HepG2 (cell line): ENCODE measurements at regions not wholly inside any gene's neighbourhood (a gene's known extent, or its start where the extent isn't known, plus 50 kb on each side); places are given as distances from the start of the nearest gene placed in this dataset.

Experiments used
- ATAC-seq: fragments of 200-7000 bp; cut with Tn5 transposase; 3 replicates; pipeline ENCODE4 v1.9.1; 2020; ENCODE audit warnings: mild to moderate bottlenecking, moderate library complexity
- BruUV-seq: library from RNA; stranded (reverse); fragments of 400-500 nt; replicated peaks from 2 replicates; lab custom pipeline; 2021; lab: Mats Ljungman, UMichigan
- CTCF ChIA-PET: fragments of 300-600 bp; formaldehyde crosslinking; extraction: SDS; loops from one replicate; lab custom pipeline; 2021; ENCODE audit warnings: low total read pairs, inconsistent platforms, low intra/inter-chr PET ratio; lab: Yijun Ruan, JAX
- POLR2A ChIA-PET: fragments of 350-600 bp; sonication (Branson Sonifier 250); formaldehyde crosslinking; loops from one replicate; lab custom pipeline; 2020; ENCODE audit warnings: antibody characterized with exemption, inconsistent platforms; lab: Yijun Ruan, JAX
- DNase-seq: peaks from one replicate; pipeline ENCODE4 v3.0.0-alpha.2; 2015; ENCODE audit warnings: low spot score
- FAIRE-seq: peaks from 3 replicates; lab custom pipeline; 2011; peaks lifted over from hg19 to GRCh38; lab: Jason Lieb, UNC
- H2AFZ ChIP-seq: one replicate; pipeline ENCODE4 v1.6.1; 2011; ENCODE audit warnings: low read length, inconsistent platforms
- H3K27ac ChIP-seq: fragments of 300-600 bp; 3 replicates; pipeline ENCODE4 v1.8.0; 2011; ENCODE audit warnings: mixed run types, mild to moderate bottlenecking, mixed read lengths, low read length, inconsistent platforms; ENCODE audit not compliant: insufficient read depth; ENCODE audit errors: extremely low read length
- H3K27me3 ChIP-seq, 2 experiments: fragments of 200-600 bp in 1 of 2; 2 replicates in 1 of 2; 3 replicates in 1 of 2; pipeline versions ENCODE4 v1.6.0 to v1.8.0; 2011; ENCODE audit warnings: low read length in 2 of 2, mild to moderate bottlenecking in 2 of 2, moderate library complexity in 2 of 2, inconsistent platforms in 1 of 2; ENCODE audit not compliant: insufficient read depth in 2 of 2, control insufficient read depth in 1 of 2
- H3K36me3 ChIP-seq, 2 experiments: fragments of 200-600 bp in 1 of 2; replicated peaks in 1 of 2; 2 replicates in 1 of 2; 3 replicates in 1 of 2; pipeline versions ENCODE4 v1.5.1 to v1.8.0; 2011; ENCODE audit warnings: low read length in 2 of 2, inconsistent platforms in 1 of 2; ENCODE audit not compliant: insufficient read depth in 2 of 2, control insufficient read depth in 1 of 2
- H3K4me1 ChIP-seq: 2 replicates; pipeline ENCODE4 v1.5.1; 2012; ENCODE audit warnings: low read length, inconsistent platforms; ENCODE audit not compliant: insufficient read depth
- H3K4me2 ChIP-seq: 2 replicates; pipeline ENCODE4 v1.6.0; 2011; ENCODE audit warnings: low read depth, low read length, inconsistent platforms
- H3K4me3 ChIP-seq, 3 experiments: fragments of 200-600 bp in 1 of 3; sonication (generic), shearing (Covaris generic) in 1 of 3; replicated peaks in 1 of 3; 2 replicates each; pipeline ENCODE4 v1.5.1; 2011 to 2016; ENCODE audit warnings: low read length in 3 of 3, inconsistent platforms in 2 of 3, low read depth in 2 of 3, mild to moderate bottlenecking in 2 of 3, control low read depth in 1 of 3, mixed read lengths in 1 of 3; ENCODE audit not compliant: insufficient read depth in 1 of 3
- H3K79me2 ChIP-seq: one replicate; pipeline ENCODE4 v1.6.1; 2011; ENCODE audit warnings: low read length, inconsistent platforms; ENCODE audit not compliant: insufficient read depth
- H3K9ac ChIP-seq: 2 replicates; pipeline ENCODE4 v1.6.0; 2011; ENCODE audit warnings: mild to moderate bottlenecking, low read depth, low read length, inconsistent platforms; ENCODE audit not compliant: insufficient read depth
- H3K9me3 ChIP-seq: 2 replicates; pipeline ENCODE4 v1.5.1; 2012; ENCODE audit warnings: mild to moderate bottlenecking, low read length
- H4K20me1 ChIP-seq: 2 replicates; pipeline ENCODE4 v1.6.0; 2011; ENCODE audit warnings: inconsistent platforms, mild to moderate bottlenecking, low read length, moderate library complexity; ENCODE audit not compliant: insufficient read depth
- DR1 ChIP-seq: sonication (generic); formaldehyde crosslinking; IDR thresholded peaks from 2 replicates; pipeline ENCODE4 v1.8.0; 2021; ENCODE audit warnings: mild to moderate bottlenecking, missing genetic modification reagents, inconsistent platforms
- EEA1 ChIP-seq: sonication (generic); formaldehyde crosslinking; IDR thresholded peaks from 2 replicates; pipeline ENCODE4 v1.5.1; 2020; ENCODE audit warnings: mild to moderate bottlenecking, missing genetic modification reagents, borderline replicate concordance
- FOXM1 ChIP-seq: sonication (generic); formaldehyde crosslinking; IDR thresholded peaks from 2 replicates; pipeline ENCODE4 v1.5.0; 2020; ENCODE audit warnings: missing genetic modification reagents
- KLF12 ChIP-seq: sonication (generic); formaldehyde crosslinking; IDR thresholded peaks from 2 replicates; pipeline ENCODE4 v1.4.0; 2020; ENCODE audit warnings: missing genetic modification reagents, borderline replicate concordance
- MYNN ChIP-seq: sonication (generic); formaldehyde crosslinking; IDR thresholded peaks from 2 replicates; pipeline ENCODE4 v1.4.0; 2020; ENCODE audit warnings: mild to moderate bottlenecking, low read depth, missing genetic modification reagents
- POGZ ChIP-seq: sonication (generic); formaldehyde crosslinking; IDR thresholded peaks from 2 replicates; pipeline ENCODE4 v1.4.0; 2020; ENCODE audit warnings: mild to moderate bottlenecking, missing genetic modification reagents
- SCMH1 ChIP-seq: sonication (generic); formaldehyde crosslinking; IDR thresholded peaks from 2 replicates; pipeline ENCODE4 v1.9.0; 2021; ENCODE audit warnings: missing genetic modification reagents, mild to moderate bottlenecking, borderline replicate concordance
- SP5 ChIP-seq: IDR thresholded peaks from 2 replicates; pipeline ENCODE4 v1.6.1; 2016; ENCODE audit warnings: low read depth, borderline replicate concordance
- SYNCRIP ChIP-seq: fragments of 200-400 bp; formaldehyde crosslinking; IDR thresholded peaks from 2 replicates; pipeline ENCODE4 v1.6.1; 2018; ENCODE audit warnings: mild to moderate bottlenecking, low read depth, low read length; ENCODE audit not compliant: insufficient read depth
- THAP9 ChIP-seq: sonication (generic); formaldehyde crosslinking; IDR thresholded peaks from 2 replicates; pipeline ENCODE4; 2020; ENCODE audit warnings: missing genetic modification reagents, mild to moderate bottlenecking, borderline replicate concordance
- ZZZ3 ChIP-seq: sonication (generic); formaldehyde crosslinking; IDR thresholded peaks from 2 replicates; pipeline ENCODE4 v1.4.0; 2020; ENCODE audit warnings: missing genetic modification reagents, mild to moderate bottlenecking, borderline replicate concordance
- WGBS: methylation state at CpG from one replicate; pipeline ENCODE4 v1.1.6; 2017; ENCODE audit warnings: low lambda C conversion rate; 5-methylcytosine and 5-hydroxymethylcytosine counted together
- in situ Hi-C: cut with HindIII; loops from 2 replicates; pipeline ENCODE4 v1.10.0; 2017; ENCODE audit warnings: low pct_unique_long_range_greater_than_20kb; ENCODE audit not compliant: extremely low pct_ligation_motif_present
- intact Hi-C: fragments of 100-400 bp; cut with micrococcal nuclease; formaldehyde crosslinking; loops from one replicate; pipeline ENCODE4 v1.10.0; 2022; ENCODE audit not compliant: unreplicated experiment
- TF ChIP-seq, protein P1 (sequence below): IDR thresholded peaks from 2 replicates; pipeline ENCODE4 v1.6.1; 2016; ENCODE audit warnings: low read depth, control low read depth
- TF ChIP-seq, protein P2 (sequence below): sonication (generic); formaldehyde crosslinking; IDR thresholded peaks from 2 replicates; pipeline ENCODE4 v1.5.1; 2020; ENCODE audit warnings: missing genetic modification reagents, mild to moderate bottlenecking, borderline replicate concordance
- TF ChIP-seq, protein P3 (sequence below): sonication (generic); IDR thresholded peaks from 2 replicates; pipeline ENCODE4 v1.6.1; 2016; ENCODE audit warnings: low read depth, borderline replicate concordance
- TF ChIP-seq, protein P4 (sequence below): sonication (generic); formaldehyde crosslinking; IDR thresholded peaks from 2 replicates; pipeline ENCODE4 v1.4.0; 2020; ENCODE audit warnings: missing genetic modification reagents
- TF ChIP-seq, protein P5 (sequence below): sonication (generic); formaldehyde crosslinking; IDR thresholded peaks from 2 replicates; pipeline ENCODE4 v1.8.1; 2023; ENCODE audit warnings: mild to moderate bottlenecking, moderate library complexity, missing genetic modification reagents

DNA sequence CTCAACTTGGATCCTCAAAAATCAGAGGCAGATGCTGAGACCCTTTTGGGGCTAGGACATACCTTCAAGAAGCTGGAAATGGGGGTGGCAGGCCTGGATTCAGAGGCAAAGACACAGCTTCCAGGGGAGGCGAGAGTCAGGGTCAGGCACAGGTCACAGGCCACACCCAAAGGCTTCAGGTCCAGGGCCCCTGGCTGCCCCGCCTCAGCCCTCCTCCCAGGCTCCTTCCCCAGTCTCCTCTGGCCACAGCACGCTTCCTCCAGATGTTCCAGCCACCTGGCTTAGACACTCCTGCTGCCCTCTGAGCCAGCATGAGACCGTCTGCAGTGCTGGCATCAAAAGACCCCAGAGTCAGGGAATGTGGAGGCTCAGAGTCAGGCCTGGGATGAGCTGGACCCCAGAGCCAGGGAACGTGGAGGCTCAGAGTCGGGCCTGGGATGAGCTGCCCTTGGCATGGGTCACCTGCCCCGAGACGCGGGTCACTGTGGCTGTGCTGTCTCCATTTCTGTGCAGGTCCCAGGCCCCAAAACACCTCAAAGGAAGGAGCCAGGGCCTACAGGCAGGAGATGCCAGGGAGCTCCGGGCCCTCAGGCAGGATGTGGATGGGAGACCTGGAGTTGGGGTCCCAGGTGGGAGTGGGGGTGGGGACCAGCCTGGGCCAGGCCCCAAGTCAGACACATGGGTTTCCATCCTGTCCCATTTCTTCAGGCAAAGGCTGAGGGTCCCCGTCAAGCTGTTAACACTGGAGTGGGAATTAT is 58.9 kb downstream of the DIO3 start:
- peaks cover 0 to 20% of the 10 kb centered on the region in 2 experiments; a peak in 2 of 5 replicates for H3K27me3 ChIP-seq
- intact Hi-C loops, result no loop called here
- H3K9ac ChIP-seq, result no peak overlapping the region
- H4K20me1 ChIP-seq, result no peaks in the 10 kb centered on the region
- ChIA-PET CTCF (no interaction called here), POLR2A (no interaction called here)
- H3K27ac ChIP-seq, result no peak overlapping the region
- no peaks in the 10 kb centered on the region for H3K4me1 ChIP-seq
- no peaks in the 10 kb centered on the region for H3K36me3 ChIP-seq
- no peak overlapping the region for H2AFZ ChIP-seq
- H3K4me2 ChIP-seq, result no peak overlapping the region
- 10% methylated on average over 6 of the region's 11 CpGs for WGBS
- no peaks in the 10 kb centered on the region for H3K79me2 ChIP-seq
- BruUV-seq, result no TSS peak
- DNase-seq, result no peak
- in situ Hi-C loops, result no loop called here
- H3K9me3 ChIP-seq, result no peaks in the 10 kb centered on the region
- no peak for FAIRE-seq
- no peak overlapping the region for H3K4me3 ChIP-seq
- no peak for ATAC-seq
- TF ChIP-seq MYNN (CRISPR knock-in tag), result no peak
- no peak for TF ChIP-seq SP5 (CRISPR knock-in tag)
- TF ChIP-seq, protein P1, sequence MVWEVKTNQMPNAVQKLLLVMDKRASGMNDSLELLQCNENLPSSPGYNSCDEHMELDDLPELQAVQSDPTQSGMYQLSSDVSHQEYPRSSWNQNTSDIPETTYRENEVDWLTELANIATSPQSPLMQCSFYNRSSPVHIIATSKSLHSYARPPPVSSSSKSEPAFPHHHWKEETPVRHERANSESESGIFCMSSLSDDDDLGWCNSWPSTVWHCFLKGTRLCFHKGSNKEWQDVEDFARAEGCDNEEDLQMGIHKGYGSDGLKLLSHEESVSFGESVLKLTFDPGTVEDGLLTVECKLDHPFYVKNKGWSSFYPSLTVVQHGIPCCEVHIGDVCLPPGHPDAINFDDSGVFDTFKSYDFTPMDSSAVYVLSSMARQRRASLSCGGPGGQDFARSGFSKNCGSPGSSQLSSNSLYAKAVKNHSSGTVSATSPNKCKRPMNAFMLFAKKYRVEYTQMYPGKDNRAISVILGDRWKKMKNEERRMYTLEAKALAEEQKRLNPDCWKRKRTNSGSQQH (CRISPR knock-in tag), result no peak
- TF ChIP-seq EEA1 (CRISPR knock-in tag), result no peak
- no peak for TF ChIP-seq THAP9
- TF ChIP-seq, protein P2, sequence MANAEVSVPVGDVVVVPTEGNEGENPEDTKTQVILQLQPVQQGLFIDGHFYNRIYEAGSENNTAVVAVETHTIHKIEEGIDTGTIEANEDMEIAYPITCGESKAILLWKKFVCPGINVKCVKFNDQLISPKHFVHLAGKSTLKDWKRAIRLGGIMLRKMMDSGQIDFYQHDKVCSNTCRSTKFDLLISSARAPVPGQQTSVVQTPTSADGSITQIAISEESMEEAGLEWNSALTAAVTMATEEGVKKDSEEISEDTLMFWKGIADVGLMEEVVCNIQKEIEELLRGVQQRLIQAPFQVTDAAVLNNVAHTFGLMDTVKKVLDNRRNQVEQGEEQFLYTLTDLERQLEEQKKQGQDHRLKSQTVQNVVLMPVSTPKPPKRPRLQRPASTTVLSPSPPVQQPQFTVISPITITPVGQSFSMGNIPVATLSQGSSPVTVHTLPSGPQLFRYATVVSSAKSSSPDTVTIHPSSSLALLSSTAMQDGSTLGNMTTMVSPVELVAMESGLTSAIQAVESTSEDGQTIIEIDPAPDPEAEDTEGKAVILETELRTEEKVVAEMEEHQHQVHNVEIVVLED, result no peak
- TF ChIP-seq, protein P3, sequence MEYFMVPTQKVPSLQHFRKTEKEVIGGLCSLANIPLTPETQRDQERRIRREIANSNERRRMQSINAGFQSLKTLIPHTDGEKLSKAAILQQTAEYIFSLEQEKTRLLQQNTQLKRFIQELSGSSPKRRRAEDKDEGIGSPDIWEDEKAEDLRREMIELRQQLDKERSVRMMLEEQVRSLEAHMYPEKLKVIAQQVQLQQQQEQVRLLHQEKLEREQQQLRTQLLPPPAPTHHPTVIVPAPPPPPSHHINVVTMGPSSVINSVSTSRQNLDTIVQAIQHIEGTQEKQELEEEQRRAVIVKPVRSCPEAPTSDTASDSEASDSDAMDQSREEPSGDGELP, result no peak
- no peak for TF ChIP-seq ZZZ3
- TF ChIP-seq, protein P4, sequence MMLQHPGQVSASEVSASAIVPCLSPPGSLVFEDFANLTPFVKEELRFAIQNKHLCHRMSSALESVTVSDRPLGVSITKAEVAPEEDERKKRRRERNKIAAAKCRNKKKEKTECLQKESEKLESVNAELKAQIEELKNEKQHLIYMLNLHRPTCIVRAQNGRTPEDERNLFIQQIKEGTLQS (CRISPR knock-in tag), result no peak
- TF ChIP-seq SCMH1, result no peak
- no peak for TF ChIP-seq POGZ (CRISPR knock-in tag)
- no peak for TF ChIP-seq SYNCRIP
- no peak for TF ChIP-seq DR1
- TF ChIP-seq, protein P5, sequence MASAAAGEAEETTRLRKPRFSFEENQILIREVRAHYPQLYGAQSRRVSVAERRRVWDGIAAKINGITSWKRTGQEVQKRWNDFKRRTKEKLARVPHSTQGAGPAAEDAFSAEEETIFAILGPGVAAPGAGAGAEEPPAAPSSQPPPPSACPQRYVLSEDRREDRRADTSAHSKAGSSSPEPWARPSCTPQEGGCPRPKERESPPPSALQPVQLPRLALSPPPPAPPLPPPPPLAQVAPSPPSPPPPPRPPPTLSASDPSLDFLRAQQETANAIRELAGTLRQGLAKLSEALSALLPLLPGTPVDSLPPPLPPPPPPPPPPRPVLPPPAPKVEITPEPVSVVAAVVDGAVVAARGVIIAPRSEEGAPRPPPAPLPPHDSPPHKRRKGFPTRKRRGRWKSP (CRISPR knock-in tag), result no peak
- no peak for TF ChIP-seq FOXM1 (CRISPR knock-in tag)
- TF ChIP-seq KLF12, result no peak
